ENCODE measurements at regions not wholly inside any gene's neighbourhood (a gene's known extent, or its start where the extent isn't known, plus 50 kb on each side); places are given as distances from the start of the nearest gene placed in this dataset.

DNA sequence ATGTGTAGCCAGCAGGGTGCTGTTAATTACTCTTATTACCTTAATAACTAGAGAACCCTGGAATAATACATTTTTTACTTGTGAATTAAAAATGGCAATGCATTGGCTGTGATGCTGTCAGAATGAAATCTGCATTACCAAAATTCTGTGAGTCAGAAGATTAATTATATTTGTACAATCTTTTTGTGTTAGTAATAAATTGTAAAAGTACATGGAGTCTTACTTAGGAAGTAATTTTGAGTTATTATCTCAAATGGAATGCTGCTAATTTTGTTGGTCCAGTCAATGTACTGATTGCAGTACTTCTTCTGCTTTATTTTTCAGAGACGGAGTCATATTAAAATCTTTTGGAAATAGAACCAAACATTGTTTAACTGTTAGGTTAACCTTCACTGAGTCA lies 152.0 kb upstream of the SLC10A2 start (continued):
- TF ChIP-seq POU5F1 (IDR thresholded peaks at IDR 0.05; ENCODE audit: low read depth, low read length) = no peak
- TF ChIP-seq RFX5 (IDR thresholded peaks at IDR 0.05; ENCODE audit: borderline replicate concordance, low read depth, low read length) = no peak
- TF ChIP-seq HDAC6 (IDR thresholded peaks at IDR 0.05; ENCODE audit: low read depth, low read length) = no peak
- TF ChIP-seq EP300 (IDR thresholded peaks at IDR 0.05; ENCODE audit: borderline replicate concordance in 1 of 2, low read depth in 2 of 2, low read length in 2 of 2) = no peak
- no peak for TF ChIP-seq TAF7 (optimal IDR thresholded peaks at IDR 0.05; ENCODE audit: borderline replicate concordance, low read depth, low read length)
- no peak for TF ChIP-seq EZH2 (IDR thresholded peaks at IDR 0.05; ENCODE audit: low read depth, low read length, severe bottlenecking)
- no peak for TF ChIP-seq BCL11A (IDR thresholded peaks at IDR 0.05; ENCODE audit: low read depth in 2 of 2, low read length in 2 of 2)
- TF ChIP-seq PHF8 (conservative IDR thresholded peaks at IDR 0.05; ENCODE audit: low read depth, low read length) = no peak
- no peak for TF ChIP-seq BRCA1 (IDR thresholded peaks at IDR 0.05; ENCODE audit: low read depth, low read length)
